Thoracic aorta (tissue), 2 donors: ENCODE measurements at regions not wholly inside any gene's neighbourhood (a gene's known extent, or its start where the extent isn't known, plus 50 kb on each side); places are given as distances from the start of the nearest gene placed in this dataset.

Experiments
- ATAC-seq: fragments of 150-250 bp; one replicate; pipeline ENCODE4 v1.8.0; 2017; ENCODE audit warnings: low read depth; ENCODE audit not compliant: insufficient number of reproducible peaks, low FRiP score
- DNase-seq: peaks from one replicate; pipeline ENCODE4 v3.0.0-alpha.2; 2020; ENCODE audit warnings: low spot score
- H3K27ac ChIP-seq, 2 donors: fragments of 200-600 bp; sonication (generic); 1 replicate in 1 of 2; 2 replicates in 1 of 2; pipeline ENCODE4 v1.5.1; 2016; ENCODE audit warnings: mild to moderate bottlenecking in 2 of 2, moderate library complexity in 2 of 2
- H3K27me3 ChIP-seq: fragments of 200-600 bp; sonication (generic); replicated peaks from 2 replicates; pipeline ENCODE4 v1.6.0; 2016; ENCODE audit warnings: mild to moderate bottlenecking; ENCODE audit not compliant: insufficient read depth
- H3K36me3 ChIP-seq: fragments of 200-600 bp; sonication (generic); one replicate; pipeline ENCODE4 v1.5.1; 2016
- H3K4me1 ChIP-seq, 2 donors: fragments of 200-600 bp; sonication (generic); 1 replicate in 1 of 2; 2 replicates in 1 of 2; pipeline versions ENCODE4 v1.5.1 to v1.6.0; 2016; ENCODE audit warnings: low read depth in 2 of 2, mild to moderate bottlenecking in 1 of 2; ENCODE audit not compliant: control insufficient read depth in 1 of 2
- H3K4me3 ChIP-seq: fragments of 200-600 bp; sonication (generic); 2 replicates; pipeline ENCODE4 v1.5.1; 2016; ENCODE audit warnings: mild to moderate bottlenecking
- H3K9me3 ChIP-seq: fragments of 200-600 bp; sonication (generic); 2 replicates; pipeline ENCODE4 v1.5.1; 2016
- TF ChIP-seq, protein P1 (sequence below): fragments of 200-600 bp; sonication (generic); IDR thresholded peaks from one replicate; pipeline ENCODE4 v1.5.1; 2019; ENCODE audit warnings: antibody characterized with exemption

DNA sequence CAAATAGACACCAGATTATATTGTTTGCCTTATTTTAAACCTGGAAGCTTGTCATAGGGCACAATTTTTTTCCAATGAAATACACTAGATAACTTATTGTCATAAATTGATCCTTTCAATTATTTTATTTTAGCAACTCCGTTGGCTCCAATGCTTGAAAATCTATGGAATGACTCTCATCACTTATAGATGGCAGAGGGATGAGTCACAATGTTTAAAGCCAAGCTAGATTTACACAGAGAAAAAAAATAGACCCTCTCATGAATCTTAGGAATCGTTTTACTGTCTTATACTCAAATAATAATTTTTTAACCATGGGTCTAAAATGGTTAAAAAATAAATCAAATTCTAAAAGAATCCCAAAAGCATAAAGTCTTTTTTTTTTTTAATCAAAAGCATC, 1276.6 kb upstream of the FLRT2 start:
- DNase-seq (no peak), ATAC-seq (no peak)
- Histone ChIP-seq H3K4me3 (no peak overlapping the region), H3K36me3 (no peaks in the 10 kb centered on the region), H3K9me3 (no peaks in the 10 kb centered on the region), H3K4me1 (peaks cover 14 to 27% of the 10 kb centered on the region in 2 donors), H3K27ac (no peak overlapping the region), H3K27me3 (no peaks in the 10 kb centered on the region)
- TF ChIP-seq, protein P1, sequence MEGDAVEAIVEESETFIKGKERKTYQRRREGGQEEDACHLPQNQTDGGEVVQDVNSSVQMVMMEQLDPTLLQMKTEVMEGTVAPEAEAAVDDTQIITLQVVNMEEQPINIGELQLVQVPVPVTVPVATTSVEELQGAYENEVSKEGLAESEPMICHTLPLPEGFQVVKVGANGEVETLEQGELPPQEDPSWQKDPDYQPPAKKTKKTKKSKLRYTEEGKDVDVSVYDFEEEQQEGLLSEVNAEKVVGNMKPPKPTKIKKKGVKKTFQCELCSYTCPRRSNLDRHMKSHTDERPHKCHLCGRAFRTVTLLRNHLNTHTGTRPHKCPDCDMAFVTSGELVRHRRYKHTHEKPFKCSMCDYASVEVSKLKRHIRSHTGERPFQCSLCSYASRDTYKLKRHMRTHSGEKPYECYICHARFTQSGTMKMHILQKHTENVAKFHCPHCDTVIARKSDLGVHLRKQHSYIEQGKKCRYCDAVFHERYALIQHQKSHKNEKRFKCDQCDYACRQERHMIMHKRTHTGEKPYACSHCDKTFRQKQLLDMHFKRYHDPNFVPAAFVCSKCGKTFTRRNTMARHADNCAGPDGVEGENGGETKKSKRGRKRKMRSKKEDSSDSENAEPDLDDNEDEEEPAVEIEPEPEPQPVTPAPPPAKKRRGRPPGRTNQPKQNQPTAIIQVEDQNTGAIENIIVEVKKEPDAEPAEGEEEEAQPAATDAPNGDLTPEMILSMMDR, result no peak

DNA sequence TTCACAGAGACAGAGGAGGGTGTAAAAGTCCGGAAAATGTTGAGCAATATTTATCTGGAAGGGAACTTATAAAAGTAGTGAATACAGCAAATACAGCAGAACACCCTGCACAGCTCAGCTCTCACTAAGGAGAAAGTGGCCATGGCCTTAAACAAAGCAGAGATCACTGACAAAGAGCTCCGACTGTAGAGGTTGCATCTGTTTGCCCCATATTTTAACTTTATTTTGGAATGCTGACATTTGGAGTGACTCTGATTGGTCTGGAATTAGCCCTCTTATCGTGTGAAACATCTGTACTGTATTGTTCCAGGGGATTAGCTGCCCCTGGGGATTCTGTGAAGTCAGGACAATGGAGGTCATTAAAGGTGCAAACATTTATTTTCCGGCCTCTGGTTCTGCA, 1275.7 kb upstream of the FLRT2 start:
- ATAC-seq (no peak), DNase-seq (no peak)
- Histone ChIP-seq H3K4me3 (no peak overlapping the region), H3K36me3 (no peaks in the 10 kb centered on the region), H3K27ac (no peak overlapping the region), H3K27me3 (no peaks in the 10 kb centered on the region), H3K9me3 (no peaks in the 10 kb centered on the region), H3K4me1 (peaks cover 14 to 27% of the 10 kb centered on the region in 2 donors)
- TF ChIP-seq, protein P1, result no peak

DNA sequence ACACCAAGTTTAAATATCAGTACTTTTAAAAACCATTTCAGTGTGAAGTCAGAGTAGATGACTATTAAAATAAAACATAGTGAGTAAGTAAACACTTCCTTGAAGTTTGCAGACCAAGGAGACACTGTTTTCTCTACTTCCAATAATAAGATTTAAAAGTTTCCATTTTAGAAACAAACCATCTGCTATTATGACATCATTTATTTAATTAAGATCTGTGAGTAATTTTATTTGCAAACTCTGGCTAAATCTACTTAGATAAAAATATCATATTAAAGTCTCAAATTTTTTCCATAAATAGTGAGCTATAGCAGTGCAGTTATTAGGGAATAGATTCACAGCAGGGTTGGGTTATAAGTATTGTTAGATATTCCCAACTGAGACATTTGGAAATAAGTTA, 1267.0 kb upstream of the FLRT2 start:
- TF ChIP-seq, protein P1, result no peak
- Histone ChIP-seq H3K9me3 (no peaks in the 10 kb centered on the region), H3K27ac (no peak overlapping the region), H3K36me3 (no peaks in the 10 kb centered on the region), H3K4me3 (no peak overlapping the region), H3K27me3 (no peaks in the 10 kb centered on the region), H3K4me1 (no peaks in the 10 kb centered on the region)
- ATAC-seq, result no peak
- DNase-seq, result no peak

DNA sequence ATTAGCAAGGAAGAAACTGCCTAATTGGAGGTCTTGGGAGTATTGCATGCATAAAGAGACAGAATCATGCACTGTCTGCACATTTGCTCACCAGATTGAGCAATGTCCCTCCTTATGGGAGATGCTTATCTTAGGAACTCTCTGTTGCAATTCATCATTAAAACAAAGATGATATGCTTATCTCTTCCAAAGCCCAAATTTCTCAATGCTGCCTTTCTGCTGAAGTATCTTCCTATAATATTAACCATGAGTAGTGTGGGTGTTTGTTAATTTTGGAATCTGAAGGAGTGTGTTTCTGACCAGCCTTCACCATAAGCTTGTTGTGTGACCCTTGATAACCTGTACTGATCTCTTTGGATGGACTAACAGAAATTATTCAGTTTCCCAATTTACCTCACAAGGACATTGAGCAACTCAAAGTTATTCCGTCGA, 1257.6 kb upstream of the FLRT2 start:
- no peaks in the 10 kb centered on the region for H3K36me3 ChIP-seq
- no peak for DNase-seq
- no peaks in the 10 kb centered on the region for H3K4me1 ChIP-seq
- no peaks in the 10 kb centered on the region for H3K9me3 ChIP-seq
- no peak for ATAC-seq
- no peak overlapping the region for H3K4me3 ChIP-seq
- TF ChIP-seq, protein P1, result no peak
- H3K27ac ChIP-seq, result no peak overlapping the region
- no peaks in the 10 kb centered on the region for H3K27me3 ChIP-seq

DNA sequence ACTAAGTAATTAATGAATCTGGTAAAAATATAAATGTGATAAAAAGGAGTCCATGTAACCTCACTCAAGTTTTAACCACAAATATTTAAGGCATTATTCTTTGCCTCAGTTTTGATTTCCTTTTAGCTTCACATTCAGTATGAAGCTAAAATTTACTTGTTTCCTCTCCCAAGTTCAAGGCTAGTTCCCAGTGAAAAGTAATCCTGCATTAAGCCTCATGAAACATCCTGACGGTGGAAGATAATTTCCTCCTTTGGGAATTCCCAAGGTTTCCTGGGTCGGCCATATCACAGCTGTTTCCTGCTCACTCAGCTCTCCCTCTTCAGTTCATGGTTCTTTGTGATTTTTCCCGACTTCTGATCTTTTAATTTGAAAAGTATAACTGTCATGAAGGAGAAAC, 1256.8 kb upstream of the FLRT2 start:
- H3K27ac ChIP-seq, result no peak overlapping the region
- H3K4me3 ChIP-seq, result no peak overlapping the region
- DNase-seq, result no peak
- no peaks in the 10 kb centered on the region for H3K9me3 ChIP-seq
- H3K27me3 ChIP-seq, result no peaks in the 10 kb centered on the region
- no peaks in the 10 kb centered on the region for H3K4me1 ChIP-seq
- no peak for ATAC-seq
- TF ChIP-seq, protein P1, result no peak
- no peaks in the 10 kb centered on the region for H3K36me3 ChIP-seq
